ENCODE measurements at regions not wholly inside any gene's neighbourhood (a gene's known extent, or its start where the extent isn't known, plus 50 kb on each side); places are given as distances from the start of the nearest gene placed in this dataset.
"Not testable (repeated sequence)": the region's sequence is repeated elsewhere in the genome, so short reads cannot be mapped to it uniquely, and the experiment has no call there.

GRCh38 chr5:72760259-72760658 is 56.2 kb upstream of the TNPO1 start:
- no peak for DNase-seq

- no peak for DNase-seq
Observed at GRCh38 chr5:72752909-72753308, 63.6 kb upstream of the TNPO1 start.

GRCh38 chr5:72749362-72749997 is 67.0 kb upstream of the TNPO1 start:
- no peak for DNase-seq

- no peak for DNase-seq
Observed at GRCh38 chr5:72747826-72748225, 68.6 kb upstream of the TNPO1 start.

GRCh38 chr5:72746736-72747135 is 69.7 kb upstream of the TNPO1 start:
- no peak for DNase-seq

GRCh38 chr5:72744136-72744535 is 72.3 kb upstream of the TNPO1 start:
- DNase-seq: no peak

GRCh38 chr5:72741805-72742204 is 74.7 kb upstream of the TNPO1 start:
- no peak for DNase-seq

GRCh38 chr5:72733810-72734209 is 82.7 kb upstream of the TNPO1 start:
- DNase-seq: no peak

- DNase-seq: no peak
Observed at GRCh38 chr5:72723581-72723980, 92.9 kb upstream of the TNPO1 start.

GRCh38 chr5:72722792-72723452 is 93.5 kb upstream of the TNPO1 start:
- DNase-seq: no peak

- no peak for DNase-seq
Observed at GRCh38 chr5:72721844-72722243, 94.6 kb upstream of the TNPO1 start.

GRCh38 chr5:72720205-72720604 is 96.3 kb upstream of the TNPO1 start:
- no peak for DNase-seq

- DNase-seq: no peak
Observed at GRCh38 chr5:72711351-72711750, 105.1 kb upstream of the TNPO1 start.

GRCh38 chr5:72709341-72709740 is 107.1 kb upstream of the TNPO1 start:
- no peak for DNase-seq

- DNase-seq: no peak
Observed at GRCh38 chr5:72705178-72705577, 111.3 kb upstream of the TNPO1 start.

GRCh38 chr5:72703876-72704275 is 112.6 kb upstream of the TNPO1 start:
- DNase-seq: no peak

- DNase-seq: no peak
Observed at GRCh38 chr5:72702881-72703434, 113.5 kb upstream of the TNPO1 start.

- DNase-seq: not testable (repeated sequence)
Observed at GRCh38 chr5:72702105-72702504, 114.4 kb upstream of the TNPO1 start.

GRCh38 chr5:72698481-72698880 is 118.0 kb upstream of the TNPO1 start:
- no peak for DNase-seq

GRCh38 chr5:72697622-72698021 is 118.8 kb upstream of the TNPO1 start:
- no peak for DNase-seq

GRCh38 chr5:72695659-72696058 is 120.8 kb upstream of the TNPO1 start:
- DNase-seq: no peak

GRCh38 chr5:72694856-72695255 is 121.6 kb upstream of the TNPO1 start:
- no peak for DNase-seq

GRCh38 chr5:72693546-72694205 is 122.8 kb upstream of the TNPO1 start:
- no peak for DNase-seq

Data from effector CD8-positive, alpha-beta T cell (primary cell).